GM12878 (cell line): ENCODE measurements at regions not wholly inside any gene's neighbourhood (a gene's known extent, or its start where the extent isn't known, plus 50 kb on each side); places are given as distances from the start of the nearest gene placed in this dataset.

Experiments
- ATAC-seq: fragments of 200-7000 bp; cut with Tn5 transposase; 3 replicates; pipeline ENCODE4 v1.9.1; 2020; ENCODE audit warnings: mild to moderate bottlenecking, moderate library complexity
- BruUV-seq: library from RNA; stranded (reverse); fragments of 400-500 nt; replicated peaks from 2 replicates; lab custom pipeline; 2021; lab: Mats Ljungman, UMichigan
- CTCF ChIA-PET: fragments of 300-600 bp; sonication (Branson Sonifier 250); formaldehyde crosslinking; extraction: SDS; loops from one replicate; lab custom pipeline; 2021; ENCODE audit warnings: inconsistent platforms; lab: Yijun Ruan, JAX
- POLR2A ChIA-PET: fragments of 350-600 bp; formaldehyde crosslinking; extraction: SDS; loops from one replicate; lab custom pipeline; 2021; ENCODE audit warnings: inconsistent platforms; lab: Charles Lee
- RAD21 ChIA-PET: fragments of 300-600 bp; sonication (Branson Sonifier 250); formaldehyde crosslinking; loops from one replicate; lab custom pipeline; 2023; ENCODE audit warnings: antibody characterized with exemption; ENCODE audit not compliant: unreplicated experiment; lab: Charles Lee
- SMC1A ChIA-PET: fragments of 300-600 bp; sonication (Branson Sonifier 250); formaldehyde crosslinking; loops from one replicate; lab custom pipeline; 2023; ENCODE audit not compliant: unreplicated experiment, uncharacterized antibody; lab: Charles Lee
- DNase-seq: peaks from one replicate; pipeline ENCODE4 v3.0.0-alpha.2; 2011; ENCODE audit warnings: low read depth, low spot score
- FAIRE-seq: peaks from 3 replicates; lab custom pipeline; 2011; peaks lifted over from hg19 to GRCh38; lab: Jason Lieb, UNC
- H2AFZ ChIP-seq: 2 replicates; pipeline ENCODE4 v1.6.0; 2011; ENCODE audit warnings: low read depth, low read length, control low read depth; ENCODE audit not compliant: control insufficient read depth
- H3K27ac ChIP-seq: 2 replicates; pipeline ENCODE4 v1.5.1; 2011; ENCODE audit warnings: control low read depth; ENCODE audit not compliant: control insufficient read depth, insufficient read depth
- H3K27me3 ChIP-seq, 2 experiments: replicated peaks in 1 of 2; 2 replicates each; pipeline versions ENCODE4 v1.6.0 to v1.6.1; 2011; ENCODE audit warnings: low read length in 1 of 2; ENCODE audit not compliant: control insufficient read depth in 2 of 2, insufficient read depth in 2 of 2
- H3K36me3 ChIP-seq, 2 experiments: 2 replicates each; pipeline ENCODE4 v1.5.1; 2011; ENCODE audit warnings: low read length in 1 of 2; ENCODE audit not compliant: control insufficient read depth in 2 of 2, insufficient read depth in 2 of 2
- H3K4me1 ChIP-seq: 2 replicates; pipeline ENCODE4 v1.6.1; 2011; ENCODE audit warnings: mild to moderate bottlenecking, low read length, moderate library complexity, mixed read lengths; ENCODE audit not compliant: control insufficient read depth, insufficient read depth
- H3K4me2 ChIP-seq: 2 replicates; pipeline ENCODE4 v1.6.0; 2011; ENCODE audit warnings: control low read depth; ENCODE audit not compliant: control insufficient read depth, insufficient read depth
- H3K4me3 ChIP-seq: fragments of 200-600 bp; sonication (generic); 2 replicates; pipeline ENCODE4 v1.5.1; 2016
- H3K79me2 ChIP-seq: 2 replicates; pipeline ENCODE4 v1.6.0; 2011; ENCODE audit warnings: low read length; ENCODE audit not compliant: control insufficient read depth, insufficient read depth
- H3K9ac ChIP-seq: 2 replicates; pipeline ENCODE4 v1.8.0; 2011; ENCODE audit warnings: low read length, control low read depth, mixed read lengths; ENCODE audit not compliant: control insufficient read depth, insufficient read depth
- H3K9me3 ChIP-seq: replicated peaks from 3 replicates; pipeline ENCODE4 v1.5.1; 2011; ENCODE audit warnings: mild to moderate bottlenecking, low read length; ENCODE audit not compliant: control insufficient read depth, insufficient read depth
- H4K20me1 ChIP-seq: 2 replicates; pipeline ENCODE4 v1.6.0; 2011; ENCODE audit not compliant: control insufficient read depth, insufficient read depth
- CHD4 ChIP-seq: fragments of 200-600 bp; sonication (generic); IDR thresholded peaks from 2 replicates; pipeline ENCODE4 v1.6.1; 2016; ENCODE audit warnings: mild to moderate bottlenecking
- EZH2 ChIP-seq: IDR thresholded peaks from 2 replicates; pipeline ENCODE4 v1.6.1; 2012; ENCODE audit warnings: low read depth, mild to moderate bottlenecking, control low read depth, inconsistent platforms, low read length, borderline replicate concordance; ENCODE audit not compliant: control insufficient read depth
- FOS ChIP-seq: IDR thresholded peaks from 3 replicates; pipeline ENCODE4 v1.6.1; 2011; ENCODE audit warnings: borderline replicate concordance; ENCODE audit not compliant: insufficient read length; ENCODE audit errors: extremely low read depth
- FOXK2 ChIP-seq: fragments of 450-650 bp; IDR thresholded peaks from 2 replicates; pipeline ENCODE4 v1.6.1; 2017; ENCODE audit warnings: mild to moderate bottlenecking, moderate library complexity
- KLF5 ChIP-seq: fragments of 450-650 bp; IDR thresholded peaks from 2 replicates; pipeline ENCODE4 v1.6.1; 2014; ENCODE audit warnings: mild to moderate bottlenecking; ENCODE audit not compliant: partially characterized antibody
- MTA2 ChIP-seq: fragments of 450-650 bp; IDR thresholded peaks from 2 replicates; pipeline ENCODE4 v1.6.1; 2016; ENCODE audit warnings: low read depth, mild to moderate bottlenecking, moderate library complexity
- MTA3 ChIP-seq: IDR thresholded peaks from 2 replicates; pipeline ENCODE4 v1.6.1; 2012; ENCODE audit warnings: low read length, inconsistent platforms, borderline replicate concordance
- NFIC ChIP-seq: IDR thresholded peaks from 2 replicates; pipeline ENCODE4 v1.6.1; 2012; ENCODE audit warnings: low read depth, mild to moderate bottlenecking, inconsistent platforms, low read length, moderate library complexity
- NFXL1 ChIP-seq: fragments of 450-650 bp; IDR thresholded peaks from 2 replicates; pipeline ENCODE4 v1.6.1; 2017; ENCODE audit warnings: antibody characterized with exemption, mild to moderate bottlenecking, borderline replicate concordance
- NFYA ChIP-seq: IDR thresholded peaks from 2 replicates; pipeline ENCODE4 v1.6.1; 2011; ENCODE audit warnings: low read depth, mild to moderate bottlenecking, low read length, improper control_type of control experiment, borderline replicate concordance
- NR2C1 ChIP-seq: fragments of 450-650 bp; IDR thresholded peaks from 2 replicates; pipeline ENCODE4 v1.6.1; 2017; ENCODE audit warnings: antibody characterized with exemption, mild to moderate bottlenecking, moderate library complexity
- PBX3 ChIP-seq: IDR thresholded peaks from 2 replicates; pipeline ENCODE4 v1.6.1; 2011; ENCODE audit warnings: mild to moderate bottlenecking, low read depth, low read length, moderate library complexity; ENCODE audit not compliant: insufficient replicate concordance
- RAD51 ChIP-seq: fragments of 450-650 bp; IDR thresholded peaks from 2 replicates; pipeline ENCODE4 v1.6.1; 2016; ENCODE audit warnings: moderate library complexity, mild to moderate bottlenecking, inconsistent platforms
- RELA ChIP-seq: fragments of 450-650 bp; IDR thresholded peaks from 2 replicates; pipeline ENCODE4 v1.8.0; 2014; ENCODE audit warnings: borderline replicate concordance; ENCODE audit not compliant: partially characterized antibody
- SMC3 ChIP-seq: IDR thresholded peaks from 2 replicates; pipeline ENCODE4 v1.6.1; 2011; ENCODE audit warnings: low read length, improper control_type of control experiment, borderline replicate concordance
- SREBF2 ChIP-seq: IDR thresholded peaks from 2 replicates; pipeline ENCODE4 v1.6.1; 2012; ENCODE audit warnings: mild to moderate bottlenecking, low read length
- SUZ12 ChIP-seq: fragments of 200-600 bp; sonication (generic); IDR thresholded peaks from one replicate; pipeline ENCODE4 v1.6.1; 2018; ENCODE audit warnings: antibody characterized with exemption, mild to moderate bottlenecking; ENCODE audit not compliant: unreplicated experiment
- TCF3 ChIP-seq: IDR thresholded peaks from 2 replicates; pipeline ENCODE4 v1.6.1; 2012; ENCODE audit warnings: low read depth, mild to moderate bottlenecking, low read length, borderline replicate concordance; ENCODE audit not compliant: insufficient read depth
- ZNF217 ChIP-seq: fragments of 450-650 bp; IDR thresholded peaks from 2 replicates; pipeline ENCODE4 v1.6.1; 2017; ENCODE audit warnings: antibody characterized with exemption, mild to moderate bottlenecking
- ZNF622 ChIP-seq: fragments of 450-650 bp; IDR thresholded peaks from 2 replicates; pipeline ENCODE4 v1.6.1; 2017; ENCODE audit warnings: mild to moderate bottlenecking, inconsistent platforms
- WGBS: methylation state at CpG from one replicate; pipeline ENCODE4 v1.1.6; 2016; ENCODE audit warnings: low lambda C conversion rate; ENCODE audit not compliant: insufficient replicate concordance, insufficient coverage; ENCODE audit errors: missing lambda C conversion rate; 5-methylcytosine and 5-hydroxymethylcytosine counted together
- in situ Hi-C: fragments of 300-500 bp; cut with MboI; formaldehyde crosslinking; loops from 9 replicates; pipeline ENCODE4 v1.14.3; 2018; ENCODE audit warnings: mixed read lengths
- intact Hi-C: fragments of 100-400 bp; cut with micrococcal nuclease; formaldehyde crosslinking; loops from one replicate; pipeline ENCODE4 v1.14.2; 2022; ENCODE audit not compliant: unreplicated experiment

- no peak overlapping the region for H3K27ac ChIP-seq
- TF ChIP-seq ZNF622, result no peak
- TF ChIP-seq FOS, result no peak
- no peak for TF ChIP-seq PBX3
- no peak for TF ChIP-seq EZH2
- no peak for TF ChIP-seq MTA3
- TF ChIP-seq, all 136 proteins: peak for 0
- CTCF ChIA-PET, result no interaction called here
- BruUV-seq, result no TSS peak
- no peaks in the 10 kb centered on the region for H3K9me3 ChIP-seq
- intact Hi-C loops, result no loop called here
- FAIRE-seq (no peak), ATAC-seq (no peak), DNase-seq (no peak)
- no peak overlapping the region for H3K4me2 ChIP-seq
- SMC1A ChIA-PET, result no interaction called here
- 59% methylated on average over 12 of the region's 12 CpGs for WGBS
- no peaks in the 10 kb centered on the region for H3K27me3 ChIP-seq
- H3K79me2 ChIP-seq, result no peaks in the 10 kb centered on the region
- in situ Hi-C loops, result no loop called here
- POLR2A ChIA-PET, result no interaction called here
- H3K4me3 ChIP-seq, result no peak overlapping the region
- H4K20me1 ChIP-seq, result no peaks in the 10 kb centered on the region
- no peaks in the 10 kb centered on the region for H3K4me1 ChIP-seq
- no peak overlapping the region for H3K9ac ChIP-seq
- no peak overlapping the region for H2AFZ ChIP-seq
- RAD21 ChIA-PET, result no interaction called here
- H3K36me3 ChIP-seq, result no peaks in the 10 kb centered on the region
Observed at GRCh38 chr16:54718376-54718775, 212.3 kb upstream of the IRX5 start.

- ChIA-PET SMC1A (no interaction called here), RAD21 (no interaction called here), CTCF (no interaction called here), POLR2A (no interaction called here)
- no peaks in the 10 kb centered on the region for H4K20me1 ChIP-seq
- no TSS peak for BruUV-seq
- no peak overlapping the region for H3K9ac ChIP-seq
- FAIRE-seq (no peak), ATAC-seq (no peak), DNase-seq (no peak)
- no peaks in the 10 kb centered on the region for H3K79me2 ChIP-seq
- intact Hi-C loops, result no loop called here
- no peak overlapping the region for H2AFZ ChIP-seq
- H3K9me3 ChIP-seq, result no peaks in the 10 kb centered on the region
- in situ Hi-C loops, result no loop called here
- TF ChIP-seq TCF3 (no peak), SREBF2 (no peak), RAD51 (no peak), NFIC (no peak), NFYA (no peak), CHD4 (no peak), MTA2 (no peak), ZNF217 (no peak), NFXL1 (no peak), SMC3 (no peak), FOXK2 (no peak), SUZ12 (no peak), RELA (no peak), KLF5 (no peak), NR2C1 (no peak)
- no peak overlapping the region for H3K4me2 ChIP-seq
- H3K36me3 ChIP-seq, result no peaks in the 10 kb centered on the region
- no peak overlapping the region for H3K4me3 ChIP-seq
- H3K27ac ChIP-seq, result no peak overlapping the region
- no peaks in the 10 kb centered on the region for H3K27me3 ChIP-seq
- no peaks in the 10 kb centered on the region for H3K4me1 ChIP-seq
Observed at GRCh38 chr16:54715011-54715410, 215.7 kb upstream of the IRX5 start.
